ENCODE measurements at regions not wholly inside any gene's neighbourhood (a gene's known extent, or its start where the extent isn't known, plus 50 kb on each side); places are given as distances from the start of the nearest gene placed in this dataset.

GRCh38 chr13:90675129-90675528 is 672.4 kb upstream of the MIR17HG start:
- TF ChIP-seq, protein P1, sequence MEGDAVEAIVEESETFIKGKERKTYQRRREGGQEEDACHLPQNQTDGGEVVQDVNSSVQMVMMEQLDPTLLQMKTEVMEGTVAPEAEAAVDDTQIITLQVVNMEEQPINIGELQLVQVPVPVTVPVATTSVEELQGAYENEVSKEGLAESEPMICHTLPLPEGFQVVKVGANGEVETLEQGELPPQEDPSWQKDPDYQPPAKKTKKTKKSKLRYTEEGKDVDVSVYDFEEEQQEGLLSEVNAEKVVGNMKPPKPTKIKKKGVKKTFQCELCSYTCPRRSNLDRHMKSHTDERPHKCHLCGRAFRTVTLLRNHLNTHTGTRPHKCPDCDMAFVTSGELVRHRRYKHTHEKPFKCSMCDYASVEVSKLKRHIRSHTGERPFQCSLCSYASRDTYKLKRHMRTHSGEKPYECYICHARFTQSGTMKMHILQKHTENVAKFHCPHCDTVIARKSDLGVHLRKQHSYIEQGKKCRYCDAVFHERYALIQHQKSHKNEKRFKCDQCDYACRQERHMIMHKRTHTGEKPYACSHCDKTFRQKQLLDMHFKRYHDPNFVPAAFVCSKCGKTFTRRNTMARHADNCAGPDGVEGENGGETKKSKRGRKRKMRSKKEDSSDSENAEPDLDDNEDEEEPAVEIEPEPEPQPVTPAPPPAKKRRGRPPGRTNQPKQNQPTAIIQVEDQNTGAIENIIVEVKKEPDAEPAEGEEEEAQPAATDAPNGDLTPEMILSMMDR (IDR thresholded peaks at IDR 0.05; ENCODE audit: low read depth, low read length, missing input control), result no peak
- TF ChIP-seq, protein P2, sequence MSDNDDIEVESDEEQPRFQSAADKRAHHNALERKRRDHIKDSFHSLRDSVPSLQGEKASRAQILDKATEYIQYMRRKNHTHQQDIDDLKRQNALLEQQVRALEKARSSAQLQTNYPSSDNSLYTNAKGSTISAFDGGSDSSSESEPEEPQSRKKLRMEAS (IDR thresholded peaks at IDR 0.05), result no peak
- TF ChIP-seq JUND (IDR thresholded peaks at IDR 0.05) (no peak), RXRA (IDR thresholded peaks at IDR 0.05) (no peak), FOXA1 (IDR thresholded peaks at IDR 0.05) (no peak), TAF1 (conservative IDR thresholded peaks at IDR 0.05) (no peak), YY1 (IDR thresholded peaks at IDR 0.05) (no peak), EGR1 (IDR thresholded peaks at IDR 0.05; ENCODE audit: low read depth in 2 of 2) (no peak), SP1 (IDR thresholded peaks at IDR 0.05) (no peak), GABPA (IDR thresholded peaks at IDR 0.05 in 1 of 2, conservative IDR thresholded peaks at IDR 0.05 in 1 of 2) (no peak), RAD21 (IDR thresholded peaks at IDR 0.05) (no peak)
- TF ChIP-seq, protein P3, sequence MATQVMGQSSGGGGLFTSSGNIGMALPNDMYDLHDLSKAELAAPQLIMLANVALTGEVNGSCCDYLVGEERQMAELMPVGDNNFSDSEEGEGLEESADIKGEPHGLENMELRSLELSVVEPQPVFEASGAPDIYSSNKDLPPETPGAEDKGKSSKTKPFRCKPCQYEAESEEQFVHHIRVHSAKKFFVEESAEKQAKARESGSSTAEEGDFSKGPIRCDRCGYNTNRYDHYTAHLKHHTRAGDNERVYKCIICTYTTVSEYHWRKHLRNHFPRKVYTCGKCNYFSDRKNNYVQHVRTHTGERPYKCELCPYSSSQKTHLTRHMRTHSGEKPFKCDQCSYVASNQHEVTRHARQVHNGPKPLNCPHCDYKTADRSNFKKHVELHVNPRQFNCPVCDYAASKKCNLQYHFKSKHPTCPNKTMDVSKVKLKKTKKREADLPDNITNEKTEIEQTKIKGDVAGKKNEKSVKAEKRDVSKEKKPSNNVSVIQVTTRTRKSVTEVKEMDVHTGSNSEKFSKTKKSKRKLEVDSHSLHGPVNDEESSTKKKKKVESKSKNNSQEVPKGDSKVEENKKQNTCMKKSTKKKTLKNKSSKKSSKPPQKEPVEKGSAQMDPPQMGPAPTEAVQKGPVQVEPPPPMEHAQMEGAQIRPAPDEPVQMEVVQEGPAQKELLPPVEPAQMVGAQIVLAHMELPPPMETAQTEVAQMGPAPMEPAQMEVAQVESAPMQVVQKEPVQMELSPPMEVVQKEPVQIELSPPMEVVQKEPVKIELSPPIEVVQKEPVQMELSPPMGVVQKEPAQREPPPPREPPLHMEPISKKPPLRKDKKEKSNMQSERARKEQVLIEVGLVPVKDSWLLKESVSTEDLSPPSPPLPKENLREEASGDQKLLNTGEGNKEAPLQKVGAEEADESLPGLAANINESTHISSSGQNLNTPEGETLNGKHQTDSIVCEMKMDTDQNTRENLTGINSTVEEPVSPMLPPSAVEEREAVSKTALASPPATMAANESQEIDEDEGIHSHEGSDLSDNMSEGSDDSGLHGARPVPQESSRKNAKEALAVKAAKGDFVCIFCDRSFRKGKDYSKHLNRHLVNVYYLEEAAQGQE (IDR thresholded peaks at IDR 0.05), result no peak
- TF ChIP-seq, protein P4, sequence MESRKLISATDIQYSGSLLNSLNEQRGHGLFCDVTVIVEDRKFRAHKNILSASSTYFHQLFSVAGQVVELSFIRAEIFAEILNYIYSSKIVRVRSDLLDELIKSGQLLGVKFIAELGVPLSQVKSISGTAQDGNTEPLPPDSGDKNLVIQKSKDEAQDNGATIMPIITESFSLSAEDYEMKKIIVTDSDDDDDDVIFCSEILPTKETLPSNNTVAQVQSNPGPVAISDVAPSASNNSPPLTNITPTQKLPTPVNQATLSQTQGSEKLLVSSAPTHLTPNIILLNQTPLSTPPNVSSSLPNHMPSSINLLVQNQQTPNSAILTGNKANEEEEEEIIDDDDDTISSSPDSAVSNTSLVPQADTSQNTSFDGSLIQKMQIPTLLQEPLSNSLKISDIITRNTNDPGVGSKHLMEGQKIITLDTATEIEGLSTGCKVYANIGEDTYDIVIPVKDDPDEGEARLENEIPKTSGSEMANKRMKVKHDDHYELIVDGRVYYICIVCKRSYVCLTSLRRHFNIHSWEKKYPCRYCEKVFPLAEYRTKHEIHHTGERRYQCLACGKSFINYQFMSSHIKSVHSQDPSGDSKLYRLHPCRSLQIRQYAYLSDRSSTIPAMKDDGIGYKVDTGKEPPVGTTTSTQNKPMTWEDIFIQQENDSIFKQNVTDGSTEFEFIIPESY (IDR thresholded peaks at IDR 0.05), result no peak
- TF ChIP-seq, protein P5, sequence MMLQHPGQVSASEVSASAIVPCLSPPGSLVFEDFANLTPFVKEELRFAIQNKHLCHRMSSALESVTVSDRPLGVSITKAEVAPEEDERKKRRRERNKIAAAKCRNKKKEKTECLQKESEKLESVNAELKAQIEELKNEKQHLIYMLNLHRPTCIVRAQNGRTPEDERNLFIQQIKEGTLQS (IDR thresholded peaks at IDR 0.05), result no peak

Measured in liver (tissue), 3 donors.